NCI-H1105 (cell line): ENCODE measurements at regions not wholly inside any gene's neighbourhood (a gene's known extent, or its start where the extent isn't known, plus 50 kb on each side); places are given as distances from the start of the nearest gene placed in this dataset.

Experiments used
- DNase-seq: peaks from one replicate; lab custom pipeline; 2025; lab: John Stamatoyannopoulos, UW

GRCh38 chr17:77907497-77908461 is 50.7 kb upstream of the TNRC6C start:
- no peak for DNase-seq

GRCh38 chr17:77908501-77908900 is 50.0 kb upstream of the TNRC6C start:
- DNase-seq: no peak
